ENCODE measurements at regions not wholly inside any gene's neighbourhood (a gene's known extent, or its start where the extent isn't known, plus 50 kb on each side); places are given as distances from the start of the nearest gene placed in this dataset.

- H3K9ac ChIP-seq (ENCODE audit: insufficient read depth, low read length, poor library complexity, severe bottlenecking) = no peak overlapping the region
- Mint-ChIP-seq H3K4me3 (no peak overlapping the region), H3K9me3 (peaks cover 0 to 12% (median 5%) of the 10 kb centered on the region in 7 donors), H3K27ac (no peak overlapping the region), H3K36me3 (no peaks in the 10 kb centered on the region), H3K4me1 (no peaks in the 10 kb centered on the region), H3K27me3 (ENCODE audit: low read depth in 3 of 3) (no peaks in the 10 kb centered on the region)
- 86% methylated on average over 2 of the region's 6 CpGs for WGBS (ENCODE audit: insufficient coverage)
- intact Hi-C loops (cut with micrococcal nuclease) = no loop called here
- no peak overlapping the region for H3K4me2 ChIP-seq (replicated peaks; ENCODE audit: extremely low read depth, low read length, poor library complexity, severe bottlenecking)
- no peaks in the 10 kb centered on the region for H3K36me3 ChIP-seq (replicated peaks in 1 of 2; ENCODE audit: control insufficient read depth in 1 of 2, insufficient read depth in 2 of 2, low read length in 2 of 2)
- no peak for DNase-seq
- no peak for TF ChIP-seq CTCF (IDR thresholded peaks at IDR 0.05)
- H2AFZ ChIP-seq (ENCODE audit: insufficient read depth, low read depth, low read length, poor library complexity, severe bottlenecking) = no peak overlapping the region
- H3K9me3 ChIP-seq (replicated peaks in 1 of 2; ENCODE audit: control insufficient read depth in 1 of 2, insufficient read depth in 1 of 2, low read length in 2 of 2) = no peaks in the 10 kb centered on the region
- H3K27ac ChIP-seq (ENCODE audit: low read depth in 1 of 2, low read length in 2 of 2) = no peak overlapping the region
- H3K27me3 ChIP-seq (ENCODE audit: control insufficient read depth in 2 of 2, insufficient read depth in 2 of 2, low read length in 2 of 2) = no peaks in the 10 kb centered on the region
- no peaks in the 10 kb centered on the region for H3K4me1 ChIP-seq (ENCODE audit: control insufficient read depth in 1 of 2, insufficient read depth in 2 of 2, low read length in 2 of 2)
- H4K20me1 ChIP-seq (ENCODE audit: insufficient read depth, low read length) = no peaks in the 10 kb centered on the region
- H3K79me2 ChIP-seq (ENCODE audit: insufficient read depth, low read length) = no peaks in the 10 kb centered on the region
- no peak overlapping the region for H3K4me3 ChIP-seq (replicated peaks in 1 of 3; ENCODE audit: low read depth in 2 of 3, low read length in 3 of 3)
These were observed 225.8 kb upstream of the ZNF717 start for GRCh38 chr3:76011121-76011520.

- Histone ChIP-seq H3K27me3 (ENCODE audit: control insufficient read depth in 2 of 2, insufficient read depth in 2 of 2, low read length in 2 of 2) (no peaks in the 10 kb centered on the region), H2AFZ (ENCODE audit: insufficient read depth, low read depth, low read length, poor library complexity, severe bottlenecking) (no peak overlapping the region), H3K4me3 (replicated peaks in 1 of 3; ENCODE audit: low read depth in 2 of 3, low read length in 3 of 3) (no peak overlapping the region), H3K4me2 (replicated peaks; ENCODE audit: extremely low read depth, low read length, poor library complexity, severe bottlenecking) (no peak overlapping the region), H3K36me3 (replicated peaks in 1 of 2; ENCODE audit: control insufficient read depth in 1 of 2, insufficient read depth in 2 of 2, low read length in 2 of 2) (no peaks in the 10 kb centered on the region), H4K20me1 (ENCODE audit: insufficient read depth, low read length) (no peaks in the 10 kb centered on the region), H3K27ac (ENCODE audit: low read depth in 1 of 2, low read length in 2 of 2) (no peak overlapping the region), H3K79me2 (ENCODE audit: insufficient read depth, low read length) (no peaks in the 10 kb centered on the region), H3K9me3 (replicated peaks in 1 of 2; ENCODE audit: control insufficient read depth in 1 of 2, insufficient read depth in 1 of 2, low read length in 2 of 2) (no peaks in the 10 kb centered on the region), H3K4me1 (ENCODE audit: control insufficient read depth in 1 of 2, insufficient read depth in 2 of 2, low read length in 2 of 2) (no peaks in the 10 kb centered on the region), H3K9ac (ENCODE audit: insufficient read depth, low read length, poor library complexity, severe bottlenecking) (no peak overlapping the region)
- intact Hi-C loops (cut with micrococcal nuclease) = no loop called here
- TF ChIP-seq CTCF (IDR thresholded peaks at IDR 0.05) = no peak
- WGBS (ENCODE audit: insufficient coverage) = 82% methylated on average over 2 of the region's 2 CpGs
- no peak overlapping the region for H3K4me3 Mint-ChIP-seq
- H3K27me3 Mint-ChIP-seq (ENCODE audit: low read depth in 3 of 3) = peaks cover 0 to under 1% (median 0%) of the 10 kb centered on the region in 3 donors
- no peak overlapping the region for H3K27ac Mint-ChIP-seq
- H3K36me3 Mint-ChIP-seq = no peaks in the 10 kb centered on the region
- no peak for DNase-seq
- H3K4me1 Mint-ChIP-seq = no peaks in the 10 kb centered on the region
- peaks cover 0 to 7% (median 0%) of the 10 kb centered on the region in 7 donors for H3K9me3 Mint-ChIP-seq
These were observed 230.1 kb upstream of the ZNF717 start for GRCh38 chr3:76015496-76015895.
